Myocyte (in vitro differentiated cells): ENCODE measurements at regions not wholly inside any gene's neighbourhood (a gene's known extent, or its start where the extent isn't known, plus 50 kb on each side); places are given as distances from the start of the nearest gene placed in this dataset.
"Not testable (repeated sequence)": the region's sequence is repeated elsewhere in the genome, so short reads cannot be mapped to it uniquely, and the experiment has no call there.

Experiments used
- DNase-seq: peaks from one replicate; pipeline ENCODE4 v3.0.0-alpha.2; 2012; ENCODE audit warnings: low read depth

DNA sequence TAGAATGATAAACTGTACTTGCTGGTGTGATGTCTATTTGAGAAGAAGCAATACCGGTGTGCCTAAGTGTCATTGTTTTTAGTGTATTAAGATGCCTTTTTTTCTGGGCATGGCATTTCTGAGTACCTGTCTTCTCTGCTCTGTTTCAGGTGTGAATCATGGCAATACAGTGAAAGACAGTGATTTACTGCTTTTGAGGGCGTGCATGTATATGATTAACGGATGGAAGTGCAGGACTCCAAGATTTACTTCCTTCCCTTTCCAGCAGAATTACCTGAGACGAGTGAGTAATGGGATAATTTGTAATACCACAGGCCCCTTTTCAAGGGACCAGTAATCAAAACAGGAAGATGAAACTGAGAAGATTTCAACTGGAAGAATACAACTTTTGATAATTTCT lies 315.8 kb downstream of the SOX4 start:
- DNase-seq: no peak

DNA sequence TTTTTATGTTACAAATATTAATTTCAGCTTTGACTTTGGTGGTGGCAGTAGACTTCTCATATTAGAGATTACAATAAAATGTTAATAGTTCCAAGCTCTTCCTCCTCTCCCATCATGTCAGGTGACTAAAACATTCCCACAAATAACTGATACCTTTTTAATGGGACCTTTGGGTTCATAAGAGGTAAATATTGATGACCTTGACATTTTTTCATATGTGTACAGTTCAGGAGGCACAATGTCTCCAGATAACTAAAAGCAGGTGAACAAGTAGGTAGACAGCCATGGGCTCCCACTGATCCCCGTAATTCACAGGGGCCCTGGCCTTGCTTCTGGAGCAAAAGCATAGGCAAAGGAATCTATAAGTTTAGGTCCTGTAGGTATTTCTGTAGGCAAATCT lies 317.7 kb downstream of the SOX4 start:
- DNase-seq: no peak

DNA sequence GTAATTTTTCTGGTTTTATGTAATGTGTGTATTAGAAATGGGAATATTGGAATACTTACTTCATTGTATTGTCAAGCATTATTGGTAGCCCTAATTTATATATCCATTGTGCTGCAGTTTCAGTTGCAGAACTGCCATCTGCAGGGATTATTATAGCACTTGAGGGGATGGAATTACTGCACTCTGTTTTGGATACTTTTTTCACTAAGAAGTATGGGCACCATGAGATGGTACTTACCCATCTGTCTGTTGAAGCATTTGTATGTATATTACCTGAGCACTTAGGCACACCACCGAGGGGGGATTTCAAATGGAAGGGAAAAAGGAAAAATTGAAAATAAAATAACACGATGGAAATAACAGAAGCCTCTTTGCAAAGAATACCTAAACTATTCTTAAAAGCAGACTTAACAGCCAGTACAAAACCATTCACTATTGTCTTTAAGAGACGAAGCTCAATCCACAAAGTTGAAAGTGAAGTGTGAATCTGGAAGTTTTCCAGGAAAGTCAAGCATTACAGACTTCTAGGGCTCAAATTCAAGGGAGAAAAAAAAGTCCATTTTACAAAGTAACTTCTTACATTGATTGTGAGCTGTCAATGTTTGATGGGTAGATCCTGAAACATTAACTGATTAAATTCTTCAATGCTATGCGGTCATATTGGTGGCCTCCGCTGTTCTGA lies 318.7 kb downstream of the SOX4 start:
- DNase-seq: no peak

DNA sequence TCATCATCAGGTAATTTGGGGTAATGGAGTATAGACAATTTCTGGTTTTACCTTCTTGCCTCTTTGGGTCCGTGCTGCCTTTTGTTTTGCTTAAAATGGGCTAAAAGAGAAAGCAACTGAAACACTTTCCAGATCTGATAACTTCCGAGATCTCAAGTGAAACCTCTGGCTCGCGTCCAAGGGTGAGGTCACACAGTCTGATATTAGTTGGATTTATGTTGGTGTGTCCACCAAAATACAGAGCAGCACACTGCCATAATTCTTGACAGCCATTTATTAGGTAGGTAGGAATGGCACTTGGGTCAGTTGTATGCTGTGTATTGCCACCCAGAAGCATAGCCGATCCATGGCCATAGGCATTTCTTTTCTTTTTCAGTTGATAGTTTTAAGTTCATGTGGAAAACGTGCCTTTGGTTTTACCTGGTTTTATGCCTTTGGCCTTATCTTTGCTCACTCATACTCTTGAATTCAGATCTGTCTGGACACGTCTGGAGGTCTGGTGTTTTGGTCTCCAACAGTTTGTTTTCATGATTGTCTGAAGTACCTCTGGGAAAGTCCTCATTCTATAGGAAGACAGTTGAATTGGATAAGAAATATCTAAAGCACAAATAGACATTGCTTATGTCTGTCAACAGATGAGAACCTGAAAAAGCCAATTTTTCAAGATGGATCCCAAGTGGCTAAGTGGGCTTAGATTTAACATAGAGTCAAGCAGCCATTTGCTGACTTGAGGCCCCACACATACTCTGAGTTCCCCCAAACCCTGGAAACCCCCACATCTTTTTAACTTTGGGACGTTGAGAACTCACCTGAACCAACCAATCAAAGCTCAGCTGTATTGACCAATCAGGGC lies 320.8 kb downstream of the SOX4 start:
- no peak for DNase-seq

DNA sequence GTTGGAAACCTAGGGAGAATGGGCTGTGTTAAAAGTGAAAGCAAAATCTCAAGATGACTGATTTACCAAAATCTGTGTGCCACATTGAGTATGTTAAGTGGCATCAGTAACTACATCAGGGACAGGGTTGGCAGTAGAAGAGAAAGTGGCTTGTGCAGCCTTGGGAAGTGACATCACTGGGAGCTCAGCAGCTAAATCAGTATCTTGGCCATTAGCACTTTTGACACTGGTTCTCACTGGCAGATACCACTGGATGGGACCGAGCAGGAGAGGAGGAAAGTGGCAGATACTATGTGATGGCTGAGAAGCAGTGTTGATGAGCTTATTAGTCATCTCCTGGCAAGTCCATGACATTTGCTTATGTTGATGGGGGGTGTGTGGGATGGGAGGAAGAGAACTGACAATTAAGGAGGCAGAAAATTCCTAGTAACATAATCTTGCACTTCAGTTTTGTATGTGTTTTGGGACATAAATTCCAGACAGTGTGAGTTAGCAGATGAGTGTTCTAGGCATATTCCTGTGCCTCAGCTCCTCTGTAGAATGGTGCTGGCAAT lies 322.2 kb downstream of the SOX4 start:
- peak; percentile 34 for DNase-seq

DNA sequence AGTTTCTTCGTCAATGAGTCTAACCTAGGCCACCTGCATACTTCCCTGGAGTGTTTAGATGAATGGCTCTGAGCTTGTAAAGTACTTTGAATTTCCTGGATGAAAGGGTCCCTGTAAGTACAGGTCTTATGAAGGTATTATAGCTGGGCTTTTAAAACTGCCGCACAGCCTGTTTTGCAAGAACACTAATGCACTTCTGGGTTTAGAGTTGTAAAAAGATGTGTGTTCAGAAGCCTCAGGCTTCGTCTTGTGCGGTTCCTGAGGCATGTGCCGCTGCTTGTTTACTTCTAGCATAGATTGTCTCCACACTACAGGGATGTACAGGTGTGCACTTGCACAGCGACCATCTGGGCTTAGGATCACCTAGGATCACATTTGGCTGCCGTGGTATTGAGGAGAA lies 324.5 kb downstream of the SOX4 start:
- DNase-seq: no peak

DNA sequence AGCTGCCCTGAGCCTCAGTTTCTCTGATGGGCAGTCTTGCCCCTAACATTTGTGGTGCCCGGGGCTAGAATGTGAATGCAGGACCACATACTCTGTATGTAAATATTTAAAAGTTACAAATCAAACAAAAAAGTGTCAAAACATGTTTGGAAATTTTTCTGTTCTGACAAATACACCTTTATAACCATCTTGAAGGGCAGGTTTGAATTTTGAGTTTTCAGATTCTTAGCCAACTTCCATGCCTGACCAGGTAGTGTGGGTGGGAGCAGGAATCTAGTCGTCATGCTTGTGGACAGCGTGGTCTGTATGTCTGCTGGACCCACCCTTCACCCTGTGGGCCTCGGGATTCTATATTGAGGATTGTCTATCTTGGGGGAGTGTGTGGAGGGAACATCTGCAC lies 325.1 kb downstream of the SOX4 start:
- DNase-seq: no peak

DNA sequence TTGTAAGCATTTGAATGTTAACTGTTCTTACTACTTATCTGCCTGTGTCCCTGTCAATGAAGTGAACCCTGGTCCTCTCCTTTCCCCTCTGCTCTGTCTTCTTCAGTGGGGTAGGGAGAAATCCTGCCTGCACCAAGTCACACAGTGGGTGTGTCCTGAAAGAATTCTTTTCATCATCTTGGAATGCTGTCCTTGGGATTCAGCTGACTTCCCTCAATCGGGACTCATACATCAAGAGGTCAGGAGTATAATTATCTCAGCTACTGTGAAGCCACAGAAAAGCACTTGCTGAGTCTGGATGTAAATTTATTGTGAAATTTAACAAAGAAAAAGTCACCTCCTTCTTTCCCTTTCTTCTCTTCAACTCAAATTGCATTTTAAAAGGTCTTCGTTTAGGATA lies 328.5 kb downstream of the SOX4 start:
- peak; percentile 48 for DNase-seq

DNA sequence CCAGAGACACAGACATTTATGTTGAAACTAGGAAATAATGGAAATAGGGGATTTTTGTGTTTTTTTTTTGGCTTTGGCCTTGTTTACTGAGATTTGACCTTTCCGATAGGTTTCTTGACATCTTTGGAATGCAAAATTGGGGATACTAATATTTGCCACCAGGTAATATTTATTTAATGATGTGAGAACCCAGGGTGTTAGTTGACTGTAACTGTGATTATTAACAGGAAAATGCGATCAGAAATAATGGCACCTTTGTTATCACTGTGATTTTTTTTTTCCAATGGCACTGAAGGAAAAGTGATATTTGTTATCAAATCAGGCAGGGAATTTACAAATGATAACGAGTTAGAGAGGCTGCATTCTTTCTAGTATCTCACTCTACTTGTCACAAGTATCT lies 330.5 kb downstream of the SOX4 start:
- no peak for DNase-seq

DNA sequence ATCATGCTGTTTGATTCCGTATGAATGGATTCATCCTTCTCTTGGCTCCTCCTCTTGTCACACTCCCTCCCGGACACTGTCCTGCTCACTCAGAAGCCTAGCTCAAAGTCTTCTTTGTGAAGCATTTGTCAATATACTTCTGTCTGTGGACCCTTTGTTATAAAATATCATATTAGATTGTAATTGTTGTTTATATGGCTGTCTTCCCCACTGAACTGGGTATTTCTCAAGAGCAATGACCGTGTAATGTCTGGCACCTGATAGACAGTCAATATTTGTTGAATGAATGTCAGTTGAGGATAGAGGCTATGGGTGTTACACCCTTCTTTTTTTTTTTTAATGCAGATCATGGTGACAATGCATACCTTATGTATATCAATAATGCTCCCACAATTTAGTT lies 335.3 kb downstream of the SOX4 start:
- no peak for DNase-seq

DNA sequence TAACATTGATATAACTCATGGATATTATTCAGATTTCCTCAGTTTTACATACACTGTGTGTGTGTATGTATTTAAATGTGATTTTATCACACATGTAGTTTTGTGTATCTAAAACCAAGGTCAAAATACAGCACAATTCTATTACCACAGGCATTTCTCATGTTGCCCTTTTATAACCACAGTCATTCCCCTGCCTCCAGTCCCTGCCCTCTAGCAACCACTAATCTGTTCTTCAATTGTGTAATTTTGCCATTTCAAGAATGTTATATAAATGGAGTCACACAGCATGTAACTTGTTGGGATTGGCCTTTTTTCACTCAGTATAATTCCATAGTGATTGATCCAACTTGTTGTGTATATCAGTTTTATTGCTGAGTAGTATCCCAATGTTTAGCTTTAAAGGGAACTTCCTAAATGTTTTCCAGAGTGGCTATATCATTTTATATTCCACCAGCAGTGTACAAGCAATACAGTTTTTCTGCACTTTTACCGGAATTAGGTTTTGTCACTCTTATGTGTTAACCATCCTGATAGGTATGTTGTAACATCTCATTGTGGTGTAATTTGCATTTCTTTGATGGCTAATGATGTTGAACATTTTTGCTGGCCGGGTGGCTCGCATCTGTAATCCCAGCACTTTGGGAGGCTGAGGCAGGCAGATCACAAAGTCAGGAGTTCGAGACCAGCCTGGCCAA lies 338.2 kb downstream of the SOX4 start:
- DNase-seq: peak; percentile 57

DNA sequence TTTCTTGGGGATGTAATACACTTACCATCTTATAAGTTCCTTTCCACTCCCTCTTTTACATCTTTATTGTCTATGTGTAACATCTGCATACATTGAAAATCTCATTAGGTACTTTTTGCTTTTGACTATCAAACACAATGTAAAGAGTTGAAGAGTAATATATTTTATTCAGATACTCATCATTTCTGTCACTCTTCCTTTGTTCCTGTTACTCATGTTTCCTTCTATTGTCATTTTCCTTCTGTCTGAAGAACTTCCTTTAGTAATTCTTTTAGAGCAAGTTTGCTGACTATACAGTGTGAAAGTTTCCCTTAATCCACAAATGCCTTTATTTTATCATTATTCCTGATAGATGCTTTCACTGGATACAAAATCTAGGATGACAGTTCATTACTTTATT lies 339.8 kb downstream of the SOX4 start:
- DNase-seq: no peak

DNA sequence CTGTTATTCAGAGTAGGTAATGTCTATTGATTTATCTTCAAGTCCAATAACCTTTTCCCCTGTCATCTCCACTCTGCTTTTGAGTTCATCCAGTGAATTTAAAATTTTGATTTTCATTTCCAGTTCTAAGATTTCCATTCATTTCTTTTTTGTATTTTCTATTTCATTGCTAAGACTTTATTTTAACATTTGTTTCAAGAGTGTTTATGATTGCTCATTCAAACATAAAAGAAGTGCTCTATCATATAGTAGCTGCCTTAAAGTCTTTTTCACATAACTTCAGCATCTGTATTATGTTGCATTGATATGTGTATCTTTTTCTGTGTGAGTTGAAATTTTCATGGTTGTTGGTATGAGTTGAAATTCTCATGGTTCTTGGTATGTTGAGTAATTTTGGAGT lies 341.6 kb downstream of the SOX4 start:
- no peak for DNase-seq

DNA sequence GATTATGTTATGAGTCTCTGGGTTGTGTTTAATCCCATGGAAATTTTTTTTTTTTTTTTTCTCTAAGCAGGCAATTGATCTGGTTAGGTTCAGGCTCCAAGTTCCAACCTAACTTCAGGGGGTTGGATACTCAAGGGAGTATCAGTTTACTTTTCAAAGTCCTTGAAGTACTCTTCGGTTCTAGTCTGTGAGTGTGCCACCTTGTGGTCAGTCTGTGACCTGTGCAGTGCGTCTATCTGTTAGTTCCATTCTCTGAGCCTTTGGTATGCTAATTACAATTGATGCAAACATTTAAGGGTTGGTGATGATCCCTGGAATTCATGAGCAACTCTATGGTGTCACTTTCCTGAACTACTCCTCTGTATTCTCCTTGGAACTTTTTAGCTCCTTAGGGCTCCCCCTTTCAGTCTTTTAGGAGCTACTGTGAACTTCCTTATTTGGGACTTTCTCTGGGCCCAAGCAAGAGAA lies 342.0 kb downstream of the SOX4 start:
- DNase-seq: peak; percentile 28

DNA sequence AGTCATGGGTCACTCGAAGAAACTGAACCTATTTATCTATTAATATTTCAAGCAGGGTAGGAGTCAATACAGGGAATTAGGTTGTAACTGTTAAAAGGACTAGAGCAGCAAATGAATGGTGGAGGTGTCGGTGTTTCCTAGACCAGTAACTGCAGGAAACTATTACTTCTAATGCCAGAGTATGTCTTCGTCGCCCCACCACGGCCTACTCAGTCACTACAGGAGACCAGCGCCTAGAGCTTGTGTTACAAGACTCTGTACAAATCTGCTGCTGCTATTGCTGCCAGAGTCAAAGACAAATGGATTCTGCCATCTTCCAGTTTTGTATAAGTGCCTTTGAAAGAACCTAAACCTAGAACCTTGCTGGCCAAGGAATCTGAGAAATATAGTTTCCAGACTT lies 343.9 kb downstream of the SOX4 start:
- DNase-seq: no peak

DNA sequence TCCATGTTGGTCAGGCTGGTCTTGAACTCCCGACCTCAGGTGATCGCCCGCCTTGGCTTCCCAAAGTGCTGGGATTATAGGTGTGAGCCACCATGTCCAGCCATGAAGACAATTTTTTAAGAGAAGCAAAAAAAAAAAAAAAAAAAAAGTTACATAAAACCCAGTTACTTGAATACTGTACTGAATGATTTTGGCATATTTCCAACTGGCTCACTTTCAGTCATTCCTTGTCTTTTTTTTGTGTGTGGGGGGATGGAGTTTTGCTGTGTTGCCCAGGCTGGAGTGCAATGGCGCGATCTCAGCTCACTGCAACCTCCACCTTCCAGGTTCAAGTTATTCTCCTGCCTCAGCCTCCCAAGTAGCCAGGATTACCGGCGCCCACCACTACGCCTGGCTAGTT lies 345.5 kb downstream of the SOX4 start:
- DNase-seq: not testable (repeated sequence)

DNA sequence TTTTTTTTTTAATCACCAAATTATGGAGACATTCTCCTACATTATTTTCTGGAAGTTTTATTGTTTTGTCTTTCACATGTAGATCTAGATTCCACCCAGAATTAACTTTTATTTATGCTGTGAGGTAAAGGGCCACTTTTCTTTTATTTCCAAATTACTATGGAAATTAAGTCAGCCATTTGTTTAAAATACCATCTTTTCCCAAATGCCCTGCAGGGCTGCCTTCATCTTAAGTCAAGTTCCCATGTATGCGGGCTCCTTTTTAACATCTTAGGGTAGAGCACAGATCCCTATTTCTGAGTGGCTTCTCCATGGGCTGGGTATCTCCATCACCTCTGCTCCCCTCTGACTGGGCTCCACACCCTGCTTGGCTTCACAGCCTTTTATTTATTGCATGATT lies 348.4 kb downstream of the SOX4 start:
- DNase-seq: no peak

DNA sequence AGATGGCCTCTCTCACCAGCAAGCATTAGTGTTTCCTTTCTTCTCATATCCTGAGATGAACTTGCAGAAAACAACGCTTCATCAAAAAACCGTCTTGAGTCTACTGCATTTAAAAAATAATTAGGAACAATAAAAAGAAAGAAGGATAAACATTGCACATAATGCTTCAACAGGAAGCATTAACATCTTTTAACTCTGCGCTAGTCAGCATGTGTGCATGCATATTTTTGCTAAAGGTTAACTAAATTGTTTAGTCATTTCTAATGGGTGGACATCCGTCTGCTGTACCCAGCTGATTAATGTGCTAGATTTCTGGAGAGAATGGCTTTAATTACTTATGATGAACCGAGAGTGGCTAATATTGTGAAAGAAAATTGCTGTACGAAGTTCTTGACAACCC lies 349.3 kb downstream of the SOX4 start:
- no peak for DNase-seq

DNA sequence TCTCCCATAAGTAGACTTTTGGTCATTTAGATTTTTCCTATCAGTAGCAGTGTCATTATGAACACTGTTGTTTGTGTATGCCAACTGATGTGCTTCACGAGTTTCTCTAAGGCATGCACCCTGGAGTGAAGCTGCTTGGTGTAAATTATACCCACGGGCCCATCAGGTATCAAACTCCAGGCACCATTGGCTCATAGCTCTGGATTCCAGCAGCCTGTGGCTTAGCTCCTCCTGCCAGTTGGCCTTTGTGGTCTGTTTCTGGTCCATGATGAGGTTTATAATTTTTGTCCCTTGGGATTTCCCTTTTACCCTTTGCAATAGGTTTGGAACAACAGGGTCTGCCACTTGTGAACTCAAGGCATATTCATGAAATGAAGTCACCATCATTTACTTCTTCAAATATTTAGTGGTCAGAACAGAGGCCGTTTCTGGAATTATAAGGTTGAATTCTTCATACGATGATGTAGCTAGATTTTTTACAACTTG lies 350.5 kb downstream of the PRL start:
- peak; percentile 98 for DNase-seq

DNA sequence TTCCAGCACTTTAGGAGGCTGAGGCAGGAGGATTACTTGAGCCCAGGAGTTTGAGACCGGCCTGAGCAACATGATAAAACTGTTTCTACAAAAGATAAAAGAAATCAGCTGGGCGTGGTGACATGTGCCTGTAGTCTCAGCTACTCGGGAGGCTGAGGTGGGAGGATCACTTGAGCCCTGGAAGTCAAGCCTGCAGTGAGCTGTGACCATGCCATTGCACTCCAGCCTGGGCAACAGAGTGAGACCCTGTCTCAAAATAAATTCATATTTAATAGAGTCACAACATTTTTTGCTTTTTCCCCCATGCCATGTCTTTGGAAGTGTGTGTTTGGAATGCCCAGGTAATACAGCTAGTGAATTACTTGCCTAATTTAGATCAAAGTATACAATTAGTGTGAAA lies 349.6 kb downstream of the PRL start:
- not testable (repeated sequence) for DNase-seq

DNA sequence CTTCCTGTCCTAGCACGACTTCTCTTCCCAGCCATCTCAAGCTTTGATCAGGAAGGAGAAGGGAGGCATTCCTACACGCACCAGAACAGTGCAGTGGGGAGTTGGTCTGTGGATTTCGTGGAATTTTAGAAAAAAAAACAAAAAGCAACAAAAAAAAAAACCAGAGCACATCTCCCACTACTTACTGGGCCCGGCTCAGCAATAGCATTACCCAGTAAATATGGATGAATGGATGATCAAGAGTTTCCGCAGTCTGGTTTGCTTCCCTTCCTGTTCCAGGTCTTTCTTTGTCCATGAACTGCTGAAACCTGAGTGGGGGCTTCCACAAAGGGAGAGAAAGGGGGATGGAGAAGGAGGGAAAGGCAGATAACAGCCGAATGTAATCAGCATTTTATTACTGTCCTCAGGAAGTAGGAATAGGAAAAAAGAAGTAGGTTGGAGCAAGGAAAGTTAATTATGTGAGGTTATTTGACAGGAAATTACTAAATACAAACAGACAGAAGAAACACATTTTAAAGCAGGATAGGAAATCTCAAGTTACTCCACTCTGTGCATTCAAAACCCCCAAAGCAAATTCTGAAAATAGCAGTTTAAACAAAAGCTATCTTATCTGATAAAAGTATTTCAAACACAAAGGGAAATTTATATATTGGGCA lies 349.0 kb downstream of the PRL start:
- DNase-seq: no peak
